ENCODE measurements at regions not wholly inside any gene's neighbourhood (a gene's known extent, or its start where the extent isn't known, plus 50 kb on each side); places are given as distances from the start of the nearest gene placed in this dataset.

DNA sequence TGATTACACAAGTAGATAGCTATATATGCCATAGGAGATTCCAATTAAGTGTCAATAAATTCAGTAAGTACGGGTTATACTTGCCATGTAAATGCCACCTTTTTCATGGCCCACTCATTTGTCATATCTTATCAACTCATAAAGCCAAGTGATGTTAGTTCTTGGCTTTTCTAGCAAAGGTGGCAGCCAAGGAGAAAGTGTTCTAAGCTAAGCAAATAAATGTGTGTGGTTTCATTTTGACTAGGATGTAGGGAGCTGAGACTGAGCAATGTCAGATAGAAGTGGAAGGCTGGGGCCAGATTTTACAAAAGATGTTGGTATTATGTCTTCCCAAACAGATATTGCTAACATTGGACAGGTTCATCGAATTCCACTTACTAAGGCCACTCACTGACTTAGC is 952.0 kb downstream of the SLC4A3 start:
- TF ChIP-seq, protein P1, sequence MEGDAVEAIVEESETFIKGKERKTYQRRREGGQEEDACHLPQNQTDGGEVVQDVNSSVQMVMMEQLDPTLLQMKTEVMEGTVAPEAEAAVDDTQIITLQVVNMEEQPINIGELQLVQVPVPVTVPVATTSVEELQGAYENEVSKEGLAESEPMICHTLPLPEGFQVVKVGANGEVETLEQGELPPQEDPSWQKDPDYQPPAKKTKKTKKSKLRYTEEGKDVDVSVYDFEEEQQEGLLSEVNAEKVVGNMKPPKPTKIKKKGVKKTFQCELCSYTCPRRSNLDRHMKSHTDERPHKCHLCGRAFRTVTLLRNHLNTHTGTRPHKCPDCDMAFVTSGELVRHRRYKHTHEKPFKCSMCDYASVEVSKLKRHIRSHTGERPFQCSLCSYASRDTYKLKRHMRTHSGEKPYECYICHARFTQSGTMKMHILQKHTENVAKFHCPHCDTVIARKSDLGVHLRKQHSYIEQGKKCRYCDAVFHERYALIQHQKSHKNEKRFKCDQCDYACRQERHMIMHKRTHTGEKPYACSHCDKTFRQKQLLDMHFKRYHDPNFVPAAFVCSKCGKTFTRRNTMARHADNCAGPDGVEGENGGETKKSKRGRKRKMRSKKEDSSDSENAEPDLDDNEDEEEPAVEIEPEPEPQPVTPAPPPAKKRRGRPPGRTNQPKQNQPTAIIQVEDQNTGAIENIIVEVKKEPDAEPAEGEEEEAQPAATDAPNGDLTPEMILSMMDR (IDR thresholded peaks at IDR 0.05), result no peak
- TF ChIP-seq POLR2A (IDR thresholded peaks at IDR 0.05), result no peak
